ENCODE measurements at regions not wholly inside any gene's neighbourhood (a gene's known extent, or its start where the extent isn't known, plus 50 kb on each side); places are given as distances from the start of the nearest gene placed in this dataset.

DNA sequence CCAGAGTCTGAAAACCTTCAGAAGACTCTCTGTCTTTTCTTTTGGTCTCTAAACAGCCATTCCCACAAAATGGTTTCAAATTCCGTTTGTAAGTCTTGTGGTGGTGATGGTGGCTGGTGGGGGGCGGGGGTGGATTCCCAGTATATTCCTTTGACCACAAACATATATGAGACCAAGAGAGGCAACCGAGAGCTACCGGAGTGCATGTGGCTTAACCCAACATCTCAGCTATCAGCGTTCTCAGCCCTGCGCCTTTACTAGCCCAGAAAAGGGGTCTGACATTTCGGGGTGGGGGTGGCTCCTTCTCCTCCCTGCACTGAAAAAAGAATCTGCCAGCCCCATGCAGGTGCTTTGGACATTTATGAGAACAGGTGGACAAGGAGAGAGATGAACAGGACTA, 621.1 kb downstream of the ACTR3B start:
- 68% methylated on average over 7 of the region's 7 CpGs; no CpG with 5 or more reads in 1 of the 2 donors for WGBS, 2 donors (ENCODE audit: low coverage in 1 of 2)
- DNase-seq, result no peak
- intact Hi-C loops (cut with DNase I; ENCODE audit: low total_unique reads), result no loop called here
- no peaks in the 10 kb centered on the region for H3K9me3 ChIP-seq
- H3K4me1 ChIP-seq, result peaks cover 0 to 2% (median 0%) of the 10 kb centered on the region in 4 donors
- H3K27me3 ChIP-seq, result no peaks in the 10 kb centered on the region
- in situ Hi-C loops (cut with MboI; ENCODE audit: low pct_ligation_motif_present in 1 of 4, low pct_unique_long_range_greater_than_20kb in 1 of 4, low sequenced_read_pairs in 3 of 4), result loop anchor here in 1 of 4 donors (25.0 kb wide), 1 partner anchor 457 kb away; no protein-coding TSS in a partner anchor
- no peak overlapping the region for H3K4me3 ChIP-seq
- H3K36me3 ChIP-seq, result no peaks in the 10 kb centered on the region
- H3K27ac ChIP-seq, result no peak overlapping the region
- TF ChIP-seq, protein P1, sequence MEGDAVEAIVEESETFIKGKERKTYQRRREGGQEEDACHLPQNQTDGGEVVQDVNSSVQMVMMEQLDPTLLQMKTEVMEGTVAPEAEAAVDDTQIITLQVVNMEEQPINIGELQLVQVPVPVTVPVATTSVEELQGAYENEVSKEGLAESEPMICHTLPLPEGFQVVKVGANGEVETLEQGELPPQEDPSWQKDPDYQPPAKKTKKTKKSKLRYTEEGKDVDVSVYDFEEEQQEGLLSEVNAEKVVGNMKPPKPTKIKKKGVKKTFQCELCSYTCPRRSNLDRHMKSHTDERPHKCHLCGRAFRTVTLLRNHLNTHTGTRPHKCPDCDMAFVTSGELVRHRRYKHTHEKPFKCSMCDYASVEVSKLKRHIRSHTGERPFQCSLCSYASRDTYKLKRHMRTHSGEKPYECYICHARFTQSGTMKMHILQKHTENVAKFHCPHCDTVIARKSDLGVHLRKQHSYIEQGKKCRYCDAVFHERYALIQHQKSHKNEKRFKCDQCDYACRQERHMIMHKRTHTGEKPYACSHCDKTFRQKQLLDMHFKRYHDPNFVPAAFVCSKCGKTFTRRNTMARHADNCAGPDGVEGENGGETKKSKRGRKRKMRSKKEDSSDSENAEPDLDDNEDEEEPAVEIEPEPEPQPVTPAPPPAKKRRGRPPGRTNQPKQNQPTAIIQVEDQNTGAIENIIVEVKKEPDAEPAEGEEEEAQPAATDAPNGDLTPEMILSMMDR (IDR thresholded peaks at IDR 0.05), result no peak
- no peak for TF ChIP-seq POLR2AphosphoS5 (IDR thresholded peaks at IDR 0.05)
- TF ChIP-seq POLR2A (IDR thresholded peaks at IDR 0.05), result no peak
- no peak for TF ChIP-seq EP300 (IDR thresholded peaks at IDR 0.05; ENCODE audit: low read depth)

DNA sequence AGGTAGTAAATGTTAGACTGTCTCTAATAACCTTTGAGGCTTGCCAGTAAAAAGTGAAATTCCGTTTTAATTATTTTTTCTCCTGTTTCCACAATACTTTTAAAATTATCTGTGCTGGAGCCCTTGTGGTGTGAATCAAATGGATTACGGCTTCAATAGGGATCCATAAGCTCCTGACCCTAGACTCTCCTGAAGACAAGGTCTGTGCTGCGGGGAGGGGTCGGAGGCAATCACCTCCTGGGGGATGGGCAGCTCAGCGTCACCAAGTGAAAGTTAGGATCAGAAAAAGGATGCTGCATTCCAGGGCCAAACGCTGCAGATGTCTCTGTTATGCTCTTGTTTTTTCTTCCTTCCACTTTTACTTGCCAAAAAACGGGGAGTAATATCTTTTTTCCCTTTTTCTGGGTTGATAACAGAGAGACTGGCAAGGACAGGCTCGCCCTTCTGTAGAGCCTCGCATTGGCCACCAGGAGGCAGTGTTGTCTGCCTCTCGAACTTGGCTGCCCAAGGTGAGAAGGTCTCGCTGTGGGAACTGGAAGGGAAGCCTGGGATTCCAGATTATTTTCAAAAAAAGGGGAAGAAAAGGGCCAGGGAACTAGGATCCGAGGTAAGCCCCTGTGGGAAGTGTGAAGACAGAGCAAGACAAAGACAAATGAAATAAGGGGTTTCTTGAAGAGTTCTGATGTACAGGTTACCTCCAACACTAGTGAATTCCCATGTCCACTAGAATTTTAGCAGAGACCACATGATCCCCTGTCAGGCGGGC, 621.9 kb downstream of the ACTR3B start:
- intact Hi-C loops (cut with DNase I; ENCODE audit: low total_unique reads), result no loop called here

DNA sequence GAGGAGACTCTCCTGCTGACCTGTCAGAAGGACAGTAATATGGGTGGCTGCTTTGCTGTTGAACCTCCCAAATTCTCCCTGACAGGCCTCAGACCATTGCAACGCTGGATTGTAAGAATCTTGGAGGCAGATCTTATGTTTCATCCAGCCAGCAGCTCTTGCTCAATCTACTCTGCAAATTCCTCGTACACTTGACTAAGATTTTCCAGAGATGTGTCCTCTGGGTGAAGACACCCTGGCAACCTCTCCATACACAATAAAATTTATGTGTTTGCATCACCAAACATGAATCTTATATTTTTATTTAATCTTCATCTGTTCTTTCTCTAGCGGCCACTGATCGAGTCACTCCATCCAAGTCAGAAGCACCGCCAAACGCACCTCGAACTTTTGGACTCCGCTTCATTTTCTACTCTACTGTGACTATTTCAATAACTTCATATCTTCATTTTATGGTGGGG, 623.1 kb downstream of the ACTR3B start:
- no peaks in the 10 kb centered on the region for H3K36me3 ChIP-seq
- peak overlapping the region in 3 of 4 donors; percentile 52 to 77 (median 60) for H3K27ac ChIP-seq
- TF ChIP-seq EP300 (IDR thresholded peaks at IDR 0.05; ENCODE audit: low read depth), result peak; percentile 6
- no peak for TF ChIP-seq POLR2A (IDR thresholded peaks at IDR 0.05)
- TF ChIP-seq POLR2AphosphoS5 (IDR thresholded peaks at IDR 0.05), result peak; percentile 76
- no peak overlapping the region for H3K4me3 ChIP-seq
- no peaks in the 10 kb centered on the region for H3K27me3 ChIP-seq
- peaks cover 0 to 2% (median 0%) of the 10 kb centered on the region in 4 donors for H3K4me1 ChIP-seq
- no peak for DNase-seq
- intact Hi-C loops (cut with DNase I; ENCODE audit: low total_unique reads), result no loop called here
- no peaks in the 10 kb centered on the region for H3K9me3 ChIP-seq
- in situ Hi-C loops (cut with MboI; ENCODE audit: low pct_ligation_motif_present in 1 of 4, low pct_unique_long_range_greater_than_20kb in 1 of 4, low sequenced_read_pairs in 3 of 4), result loop anchor here in 1 of 4 donors (25.0 kb wide), 1 partner anchor 455 kb away; no protein-coding TSS in a partner anchor
- 56 to 85% methylated on average over 6 to 8 of the region's 8 CpGs for WGBS, 2 donors (ENCODE audit: low coverage in 1 of 2)

More for the DNA sequence above, 621.9 kb downstream of the ACTR3B start:
- peak overlapping the region in 3 of 4 donors; percentile 52 to 77 (median 60) for H3K27ac ChIP-seq
- whole genome bisulfite sequencing, 2 donors (ENCODE audit: low coverage in 1 of 2), result 17 to 31% methylated on average over 9 to 13 of the region's 13 CpGs
- H3K27me3 ChIP-seq, result no peaks in the 10 kb centered on the region
- no peak overlapping the region for H3K4me3 ChIP-seq
- no peaks in the 10 kb centered on the region for H3K36me3 ChIP-seq
- H3K4me1 ChIP-seq, result peaks cover 0 to 2% (median 0%) of the 10 kb centered on the region in 4 donors
- peak; percentile 21 for DNase-seq
- TF ChIP-seq POLR2A (IDR thresholded peaks at IDR 0.05) (no peak), POLR2AphosphoS5 (IDR thresholded peaks at IDR 0.05) (no peak)
- TF ChIP-seq, protein P1 (IDR thresholded peaks at IDR 0.05), result peak; percentile 57 to 82 (median 72)
- in situ Hi-C loops (cut with MboI; ENCODE audit: low pct_ligation_motif_present in 1 of 4, low pct_unique_long_range_greater_than_20kb in 1 of 4, low sequenced_read_pairs in 3 of 4), result loop anchor here in 1 of 4 donors (25.0 kb wide), 1 partner anchor 456 kb away; no protein-coding TSS in a partner anchor
- H3K9me3 ChIP-seq, result no peaks in the 10 kb centered on the region

DNA sequence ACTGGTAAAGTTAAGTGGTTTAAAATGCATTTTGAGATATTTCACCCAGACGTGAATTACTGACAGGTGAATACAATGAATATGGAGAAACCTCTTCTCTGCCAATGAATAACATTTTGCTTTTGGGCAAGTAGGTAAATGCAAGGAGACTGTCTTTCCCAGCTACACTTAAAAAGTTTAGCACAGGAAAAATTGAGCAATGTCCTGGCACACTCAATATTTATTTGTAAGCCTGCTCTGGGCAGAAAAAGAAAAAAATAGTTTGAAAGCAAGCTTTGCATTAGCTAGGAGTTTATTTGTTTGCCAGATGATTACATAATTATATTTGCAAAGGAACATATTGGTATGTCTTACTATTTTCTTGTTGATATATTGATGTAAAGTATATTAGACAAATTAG, 624.2 kb downstream of the ACTR3B start:
- no peaks in the 10 kb centered on the region for H3K27me3 ChIP-seq
- TF ChIP-seq EP300 (IDR thresholded peaks at IDR 0.05; ENCODE audit: low read depth) (no peak), POLR2A (IDR thresholded peaks at IDR 0.05) (no peak), POLR2AphosphoS5 (IDR thresholded peaks at IDR 0.05) (no peak)
- TF ChIP-seq, protein P1 (IDR thresholded peaks at IDR 0.05), result no peak
- DNase-seq, result no peak
- H3K4me3 ChIP-seq, result no peak overlapping the region
- H3K9me3 ChIP-seq, result no peaks in the 10 kb centered on the region
- H3K36me3 ChIP-seq, result no peaks in the 10 kb centered on the region
- peaks cover 0 to 2% (median 0%) of the 10 kb centered on the region in 4 donors for H3K4me1 ChIP-seq
- in situ Hi-C loops (cut with MboI; ENCODE audit: low pct_ligation_motif_present in 1 of 4, low pct_unique_long_range_greater_than_20kb in 1 of 4, low sequenced_read_pairs in 3 of 4) (loop anchor here in 1 of 4 donors (25.0 kb wide), 1 partner anchor 454 kb away; no protein-coding TSS in a partner anchor), intact Hi-C loops (cut with DNase I; ENCODE audit: low total_unique reads) (no loop called here)
- H3K27ac ChIP-seq, result peak overlapping the region in 3 of 4 donors; percentile 44 to 73 (median 49)
- WGBS, 2 donors (ENCODE audit: low coverage in 1 of 2), result 63 to 67% methylated on average over 1 of the region's 1 CpG
